B cell (primary cell): ENCODE measurements at regions not wholly inside any gene's neighbourhood (a gene's known extent, or its start where the extent isn't known, plus 50 kb on each side); places are given as distances from the start of the nearest gene placed in this dataset.

Experiments used
- ATAC-seq: fragments of 200-7000 bp; cut with Tn5 transposase; one replicate; pipeline ENCODE4 v1.10.0; 2021; ENCODE audit warnings: low read depth, mild to moderate bottlenecking, moderate number of reproducible peaks, moderate library complexity
- CTCF ChIA-PET: fragments of 350-600 bp; sonication (Branson Sonifier 250); formaldehyde crosslinking; loops from one replicate; lab custom pipeline; 2021; ENCODE audit warnings: antibody characterized with exemption, inconsistent platforms; lab: Charles Lee
- POLR2A ChIA-PET: fragments of 350-600 bp; sonication (Branson Sonifier 250); formaldehyde crosslinking; loops from one replicate; lab custom pipeline; 2021; ENCODE audit warnings: antibody characterized with exemption; lab: Charles Lee
- DNase-seq: peaks from one replicate; pipeline ENCODE4 v3.0.0; 2013
- H2AFZ ChIP-seq: 2 replicates; pipeline ENCODE4 v1.6.1; 2012; ENCODE audit warnings: mild to moderate bottlenecking, low read depth, low read length; ENCODE audit not compliant: insufficient read depth, poor library complexity, severe bottlenecking
- H3K27ac ChIP-seq, 2 donors: 1 replicate in 1 of 2; 2 replicates in 1 of 2; pipeline ENCODE4 v1.5.1; 2012 to 2013; ENCODE audit warnings: low read length in 2 of 2, mild to moderate bottlenecking in 2 of 2, moderate library complexity in 1 of 2
- H3K27me3 ChIP-seq, 4 experiments: fragments of 200-600 bp in 1 of 4; sonication (generic) in 1 of 4; replicated peaks in 1 of 4; 1 replicate in 2 of 4; 2 replicates in 2 of 4; pipeline versions ENCODE4 v1.6.1 to v1.7.0; 2013 to 2016; ENCODE audit warnings: low read length in 3 of 4, mild to moderate bottlenecking in 2 of 4, mixed read lengths in 1 of 4, moderate library complexity in 1 of 4; ENCODE audit not compliant: insufficient read depth in 4 of 4, control insufficient read depth in 3 of 4; ENCODE audit errors: control extremely low read depth in 1 of 4
- H3K36me3 ChIP-seq, 2 experiments: replicated peaks in 1 of 2; 1 replicate in 1 of 2; 2 replicates in 1 of 2; pipeline versions ENCODE4 v1.6.1 to v1.7.1; 2013; ENCODE audit warnings: low read length in 1 of 2; ENCODE audit not compliant: insufficient read depth in 2 of 2, control insufficient read depth in 1 of 2; ENCODE audit errors: control extremely low read depth in 1 of 2, extremely low read depth in 1 of 2
- H3K4me1 ChIP-seq, 2 donors: fragments of 200-600 bp in 1 of 2; sonication (generic) in 1 of 2; 1 replicate in 1 of 2; 2 replicates in 1 of 2; pipeline versions ENCODE4 v1.5.1 to v1.6.1; 2013 to 2017; ENCODE audit warnings: low read length in 2 of 2; ENCODE audit not compliant: control insufficient read depth in 2 of 2, insufficient read depth in 2 of 2
- H3K4me2 ChIP-seq: replicated peaks from 2 replicates; pipeline ENCODE3; 2012; ENCODE audit warnings: mild to moderate bottlenecking, low read depth, low read length; ENCODE audit not compliant: poor library complexity, severe bottlenecking
- H3K4me3 ChIP-seq, 5 experiments: fragments of 200-600 bp in 1 of 5; sonication (generic) in 1 of 5; 1 replicate in 3 of 5; 2 replicates in 2 of 5; pipeline versions ENCODE4 v1.5.1 to v1.7.0; 2011 to 2016; ENCODE audit warnings: low read length in 4 of 5, mild to moderate bottlenecking in 4 of 5, low read depth in 2 of 5, control low read depth in 1 of 5, moderate library complexity in 1 of 5; ENCODE audit not compliant: insufficient read depth in 1 of 5; ENCODE audit errors: control extremely low read depth in 1 of 5, extremely low read depth in 1 of 5
- H3K79me2 ChIP-seq: fragments of 200-600 bp; sonication (generic); one replicate; pipeline ENCODE4 v1.6.0; 2016; ENCODE audit warnings: low read length; ENCODE audit not compliant: control insufficient read depth, insufficient read depth
- H3K9ac ChIP-seq: fragments of 200-600 bp; sonication (generic); 2 replicates; pipeline ENCODE4 v1.6.1; 2017; ENCODE audit warnings: mild to moderate bottlenecking, low read length, moderate library complexity
- H3K9me3 ChIP-seq, 3 donors: one replicate each; pipeline versions ENCODE4 v1.6.1 to v1.7.1; 2013; ENCODE audit warnings: low read length in 2 of 3; ENCODE audit not compliant: control insufficient read depth in 2 of 3, insufficient read depth in 1 of 3; ENCODE audit errors: control extremely low read depth in 1 of 3
- H4K20me1 ChIP-seq: 2 replicates; pipeline ENCODE4 v1.6.0; 2012; ENCODE audit warnings: mild to moderate bottlenecking, low read length; ENCODE audit not compliant: insufficient read depth, control insufficient read depth, poor library complexity, severe bottlenecking
- H3K27ac Mint-ChIP-seq: one replicate; pipeline ENCODE4 v1.8.0; 2021; ENCODE audit warnings: mixed read lengths
- H3K27me3 Mint-ChIP-seq: one replicate; pipeline ENCODE4 v1.8.0; 2021; ENCODE audit warnings: mixed read lengths
- H3K4me1 Mint-ChIP-seq: one replicate; pipeline ENCODE4 v1.8.0; 2021; ENCODE audit warnings: mixed read lengths
- H3K4me3 Mint-ChIP-seq: one replicate; pipeline ENCODE4 v1.8.0; 2021; ENCODE audit warnings: mixed read lengths
- H3K9me3 Mint-ChIP-seq: one replicate; pipeline ENCODE4 v1.8.0; 2022; ENCODE audit warnings: mixed read lengths; ENCODE audit not compliant: insufficient read depth
- EZH2 ChIP-seq: IDR thresholded peaks from 2 replicates; pipeline ENCODE4 v1.6.1; 2012; ENCODE audit warnings: borderline replicate concordance, low read depth, mild to moderate bottlenecking, moderate library complexity, low read length; ENCODE audit not compliant: insufficient read depth, poor library complexity, severe bottlenecking
- WGBS: methylation state at CpG from one replicate; pipeline ENCODE4 v1.1.5; 2013; ENCODE audit warnings: missing lambda C conversion rate; ENCODE audit not compliant: insufficient coverage; 5-methylcytosine and 5-hydroxymethylcytosine counted together
- intact Hi-C: fragments of 100-400 bp; cut with micrococcal nuclease; formaldehyde crosslinking; loops from one replicate; pipeline ENCODE4 v1.10.0; 2022
- TF ChIP-seq, protein P1 (sequence below): fragments of 200-600 bp; IDR thresholded peaks from one replicate; pipeline ENCODE4 v1.8.0; 2022; ENCODE audit warnings: antibody characterized with exemption, mild to moderate bottlenecking

DNA sequence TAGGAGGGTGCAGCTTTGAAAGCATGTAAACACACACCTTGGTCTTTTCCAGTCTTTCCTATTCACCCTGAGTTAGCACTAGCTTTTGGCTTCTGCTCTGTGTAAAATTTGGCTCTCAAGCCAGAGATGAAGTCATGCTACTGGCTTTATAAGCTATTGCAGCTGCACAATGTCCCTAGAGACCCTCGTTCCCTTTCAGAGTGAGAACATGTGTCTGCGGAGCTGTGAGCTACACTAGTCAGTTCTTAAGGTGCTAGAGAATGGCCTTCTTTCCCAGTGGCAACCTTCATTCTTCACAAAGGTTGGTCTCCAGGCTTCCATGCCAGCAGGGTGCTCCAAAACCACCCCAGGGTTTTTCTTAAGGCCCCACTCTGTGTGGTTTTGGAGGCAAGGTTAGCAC lies 199.1 kb downstream of the SPATA18 start:
- H3K9ac ChIP-seq: no peak overlapping the region

DNA sequence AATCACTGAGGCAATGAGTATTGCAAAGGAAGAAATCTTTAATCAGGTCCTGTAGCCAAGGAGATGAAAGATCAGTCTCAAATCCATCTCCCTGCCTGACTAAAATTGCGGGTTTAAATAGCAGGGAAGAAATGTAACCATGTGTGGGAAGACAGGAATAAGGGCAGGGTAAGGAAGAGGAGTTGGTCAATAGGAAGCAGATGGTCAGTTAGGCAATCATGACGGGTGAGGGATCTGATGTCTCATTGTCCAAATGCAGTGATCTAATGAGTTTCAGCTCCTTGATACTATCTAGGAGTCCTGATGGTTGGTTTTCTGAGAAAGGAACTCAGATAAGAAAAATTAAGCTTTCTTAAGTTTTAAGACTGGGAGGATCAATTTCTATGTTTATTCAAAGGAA lies 200.8 kb downstream of the SPATA18 start:
- Histone ChIP-seq H3K4me1 (peaks cover 0 to 3% of the 10 kb centered on the region in 2 donors), H3K27ac (no peak overlapping the region), H3K9me3 (peaks cover 0 to 10% (median 0%) of the 10 kb centered on the region in 3 donors), H3K4me3 (no peak overlapping the region), H3K4me2 (no peak overlapping the region), H3K79me2 (no peaks in the 10 kb centered on the region), H3K36me3 (no peaks in the 10 kb centered on the region), H4K20me1 (no peaks in the 10 kb centered on the region), H3K27me3 (no peaks in the 10 kb centered on the region), H2AFZ (no peak overlapping the region), H3K9ac (no peak overlapping the region)
- Mint-ChIP-seq H3K9me3 (peaks cover 7% of the 10 kb centered on the region), H3K4me1 (no peaks in the 10 kb centered on the region), H3K27me3 (no peaks in the 10 kb centered on the region), H3K4me3 (no peak overlapping the region), H3K27ac (no peak overlapping the region)
- ChIA-PET CTCF (no interaction called here), POLR2A (no interaction called here)
- WGBS: 100% methylated on average over 1 of the region's 2 CpGs
- DNase-seq: no peak
- TF ChIP-seq EZH2: no peak
- TF ChIP-seq, protein P1, sequence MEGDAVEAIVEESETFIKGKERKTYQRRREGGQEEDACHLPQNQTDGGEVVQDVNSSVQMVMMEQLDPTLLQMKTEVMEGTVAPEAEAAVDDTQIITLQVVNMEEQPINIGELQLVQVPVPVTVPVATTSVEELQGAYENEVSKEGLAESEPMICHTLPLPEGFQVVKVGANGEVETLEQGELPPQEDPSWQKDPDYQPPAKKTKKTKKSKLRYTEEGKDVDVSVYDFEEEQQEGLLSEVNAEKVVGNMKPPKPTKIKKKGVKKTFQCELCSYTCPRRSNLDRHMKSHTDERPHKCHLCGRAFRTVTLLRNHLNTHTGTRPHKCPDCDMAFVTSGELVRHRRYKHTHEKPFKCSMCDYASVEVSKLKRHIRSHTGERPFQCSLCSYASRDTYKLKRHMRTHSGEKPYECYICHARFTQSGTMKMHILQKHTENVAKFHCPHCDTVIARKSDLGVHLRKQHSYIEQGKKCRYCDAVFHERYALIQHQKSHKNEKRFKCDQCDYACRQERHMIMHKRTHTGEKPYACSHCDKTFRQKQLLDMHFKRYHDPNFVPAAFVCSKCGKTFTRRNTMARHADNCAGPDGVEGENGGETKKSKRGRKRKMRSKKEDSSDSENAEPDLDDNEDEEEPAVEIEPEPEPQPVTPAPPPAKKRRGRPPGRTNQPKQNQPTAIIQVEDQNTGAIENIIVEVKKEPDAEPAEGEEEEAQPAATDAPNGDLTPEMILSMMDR: no peak
- intact Hi-C loops: no loop called here
- ATAC-seq: no peak

More for the DNA sequence above, 199.1 kb downstream of the SPATA18 start:
- DNase-seq (no peak), ATAC-seq (no peak)
- H3K27ac Mint-ChIP-seq: no peak overlapping the region
- H2AFZ ChIP-seq: no peak overlapping the region
- H3K4me3 ChIP-seq: no peak overlapping the region
- POLR2A ChIA-PET: no interaction called here
- peaks cover 0 to 10% (median 0%) of the 10 kb centered on the region in 3 donors for H3K9me3 ChIP-seq
- intact Hi-C loops: no loop called here
- CTCF ChIA-PET: no interaction called here
- 29% methylated on average over 1 of the region's 2 CpGs for WGBS
- peaks cover 7% of the 10 kb centered on the region for H3K9me3 Mint-ChIP-seq
- H3K4me1 ChIP-seq: peaks cover 0 to 3% of the 10 kb centered on the region in 2 donors
- H3K27ac ChIP-seq: no peak overlapping the region
- H4K20me1 ChIP-seq: no peaks in the 10 kb centered on the region
- no peaks in the 10 kb centered on the region for H3K79me2 ChIP-seq
- TF ChIP-seq EZH2: no peak
- TF ChIP-seq, protein P1: no peak
- no peaks in the 10 kb centered on the region for H3K27me3 Mint-ChIP-seq
- no peaks in the 10 kb centered on the region for H3K36me3 ChIP-seq
- H3K27me3 ChIP-seq: no peaks in the 10 kb centered on the region
- no peaks in the 10 kb centered on the region for H3K4me1 Mint-ChIP-seq
- H3K4me2 ChIP-seq: no peak overlapping the region
- H3K4me3 Mint-ChIP-seq: no peak overlapping the region
